ENCODE measurements at regions not wholly inside any gene's neighbourhood (a gene's known extent, or its start where the extent isn't known, plus 50 kb on each side); places are given as distances from the start of the nearest gene placed in this dataset.
"Not testable (repeated sequence)": the region's sequence is repeated elsewhere in the genome, so short reads cannot be mapped to it uniquely, and the experiment has no call there.

- not testable (repeated sequence) for TF ChIP-seq CTCF (conservative IDR thresholded peaks at IDR 0.05; ENCODE audit: low read depth, low read length); EZH2 (IDR thresholded peaks at IDR 0.05; ENCODE audit: borderline replicate concordance, low read depth, low read length, poor library complexity, severe bottlenecking)
Measured at GRCh38 chr1:83479591-83480239, 519.2 kb downstream of the TTLL7 start.

All from A673 (cell line).